Iris pigment epithelial cell (primary cell): ENCODE measurements at regions not wholly inside any gene's neighbourhood (a gene's known extent, or its start where the extent isn't known, plus 50 kb on each side); places are given as distances from the start of the nearest gene placed in this dataset.
"Not testable (repeated sequence)": the region's sequence is repeated elsewhere in the genome, so short reads cannot be mapped to it uniquely, and the experiment has no call there.

Source experiments
- DNase-seq: peaks from one replicate; pipeline ENCODE4 v3.0.0-alpha.2; 2011; ENCODE audit warnings: low read depth

DNA sequence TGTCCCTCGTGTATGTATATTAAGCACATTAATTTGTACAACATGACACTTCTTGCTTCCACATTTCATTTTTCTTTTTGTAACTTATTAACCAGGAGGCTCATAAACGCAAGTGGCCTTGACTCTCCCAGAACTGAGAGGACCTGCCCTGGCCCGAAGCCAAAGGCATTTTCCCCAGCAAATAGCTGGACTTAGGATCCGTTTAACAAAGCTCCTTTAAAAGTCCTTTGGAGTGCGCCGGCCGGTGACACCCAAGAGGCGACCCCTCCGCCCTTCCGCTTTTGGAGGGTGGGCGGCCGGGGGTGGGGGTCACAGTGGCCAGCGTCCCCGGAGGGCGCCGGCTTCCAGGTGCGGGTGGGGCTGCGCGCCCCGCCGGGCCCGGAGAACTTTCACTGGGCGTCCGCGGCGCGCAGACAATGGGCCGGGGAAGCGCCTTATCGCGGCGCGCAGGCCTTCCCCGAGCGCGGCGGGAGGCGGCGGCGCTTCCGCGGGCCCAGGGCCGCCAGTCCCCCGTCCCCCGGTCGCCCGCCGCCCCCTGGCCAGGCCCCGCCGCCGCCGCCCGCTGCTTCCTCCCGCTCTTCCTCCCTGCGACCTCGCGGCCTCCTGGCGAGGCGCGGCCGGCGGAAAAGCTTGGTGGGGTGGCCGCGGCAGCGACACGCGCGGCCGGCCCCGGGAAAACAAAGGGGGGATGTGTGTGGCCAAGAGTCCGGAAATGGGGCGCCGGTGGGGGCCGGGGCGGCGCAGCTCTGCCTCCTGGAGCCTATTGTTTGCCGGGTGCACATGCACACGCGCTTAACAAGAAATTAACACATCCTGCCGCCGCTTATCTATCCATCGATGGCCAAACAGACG is 613.4 kb downstream of the MCTP2 start:
- peak; percentile 17 for DNase-seq

DNA sequence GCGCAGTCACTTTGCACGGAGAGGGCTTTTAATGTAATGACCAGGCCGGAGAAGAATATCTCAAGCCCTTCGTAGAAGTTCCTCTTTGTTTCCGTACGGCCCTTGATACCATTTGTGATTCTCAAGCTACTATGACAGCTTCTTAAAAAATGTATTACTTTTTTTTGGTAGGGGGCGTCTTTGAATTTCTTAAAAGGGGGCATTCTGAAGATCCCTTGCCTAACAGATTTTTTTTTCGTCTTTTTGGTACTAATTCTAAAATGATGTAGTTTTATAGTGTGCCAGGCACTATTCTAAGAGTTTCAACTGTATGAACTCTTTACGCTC is 614.0 kb downstream of the MCTP2 start:
- DNase-seq, result no peak

DNA sequence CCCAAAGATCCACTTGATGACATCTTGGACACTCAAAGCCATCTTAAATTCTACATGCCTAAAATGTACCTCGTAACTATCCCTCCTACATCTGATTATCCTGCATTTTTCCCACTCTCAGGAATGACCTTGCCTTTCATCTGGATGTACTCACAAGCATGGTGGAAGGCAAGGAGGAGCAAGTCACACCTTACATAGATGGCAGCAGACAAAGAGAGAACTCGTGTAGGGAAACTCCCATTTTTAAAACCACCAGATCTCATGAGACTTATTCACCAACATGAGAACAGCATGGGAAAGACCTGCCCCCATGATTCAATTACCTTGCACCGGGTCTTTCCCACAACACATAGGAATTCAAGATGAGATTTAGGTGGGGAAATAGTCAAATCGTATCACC is 616.0 kb downstream of the MCTP2 start:
- no peak for DNase-seq

DNA sequence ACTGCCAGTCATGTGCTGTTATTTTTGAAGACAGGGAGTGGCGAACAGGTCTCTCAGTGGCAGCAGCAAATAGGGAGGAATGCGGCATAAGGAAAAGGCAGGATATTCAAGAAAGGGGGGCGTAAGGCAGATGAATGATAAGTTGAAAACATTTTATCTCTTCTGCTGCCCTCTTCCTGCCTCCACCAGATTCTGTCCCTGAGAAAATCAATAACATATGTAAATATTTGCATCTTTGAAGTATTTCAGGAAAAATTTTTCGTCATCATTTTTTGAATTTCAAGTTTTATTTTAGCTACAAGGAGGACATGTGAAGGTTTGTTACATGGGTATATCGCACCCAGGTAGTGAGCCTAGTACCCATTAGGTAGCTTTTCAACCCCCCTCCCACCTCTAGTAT is 616.7 kb downstream of the MCTP2 start:
- DNase-seq, result no peak

DNA sequence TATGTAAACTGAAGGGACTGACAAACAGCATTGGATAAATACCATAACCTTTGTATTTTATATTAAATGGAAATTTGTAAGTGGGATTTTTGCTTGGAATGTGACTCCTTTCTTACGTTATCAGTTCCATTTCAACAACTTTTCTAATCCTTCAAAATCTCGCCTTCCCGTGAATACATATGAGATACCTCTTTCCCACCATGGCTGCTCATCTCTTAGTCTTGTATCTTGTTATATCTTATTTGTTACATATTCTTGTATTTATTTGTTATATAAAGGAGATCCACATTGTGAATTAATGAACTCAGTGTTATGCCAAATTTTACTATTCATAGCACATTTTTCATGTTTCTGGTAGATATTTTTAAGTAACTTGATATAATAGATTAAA is 623.7 kb downstream of the MCTP2 start:
- DNase-seq, result no peak

DNA sequence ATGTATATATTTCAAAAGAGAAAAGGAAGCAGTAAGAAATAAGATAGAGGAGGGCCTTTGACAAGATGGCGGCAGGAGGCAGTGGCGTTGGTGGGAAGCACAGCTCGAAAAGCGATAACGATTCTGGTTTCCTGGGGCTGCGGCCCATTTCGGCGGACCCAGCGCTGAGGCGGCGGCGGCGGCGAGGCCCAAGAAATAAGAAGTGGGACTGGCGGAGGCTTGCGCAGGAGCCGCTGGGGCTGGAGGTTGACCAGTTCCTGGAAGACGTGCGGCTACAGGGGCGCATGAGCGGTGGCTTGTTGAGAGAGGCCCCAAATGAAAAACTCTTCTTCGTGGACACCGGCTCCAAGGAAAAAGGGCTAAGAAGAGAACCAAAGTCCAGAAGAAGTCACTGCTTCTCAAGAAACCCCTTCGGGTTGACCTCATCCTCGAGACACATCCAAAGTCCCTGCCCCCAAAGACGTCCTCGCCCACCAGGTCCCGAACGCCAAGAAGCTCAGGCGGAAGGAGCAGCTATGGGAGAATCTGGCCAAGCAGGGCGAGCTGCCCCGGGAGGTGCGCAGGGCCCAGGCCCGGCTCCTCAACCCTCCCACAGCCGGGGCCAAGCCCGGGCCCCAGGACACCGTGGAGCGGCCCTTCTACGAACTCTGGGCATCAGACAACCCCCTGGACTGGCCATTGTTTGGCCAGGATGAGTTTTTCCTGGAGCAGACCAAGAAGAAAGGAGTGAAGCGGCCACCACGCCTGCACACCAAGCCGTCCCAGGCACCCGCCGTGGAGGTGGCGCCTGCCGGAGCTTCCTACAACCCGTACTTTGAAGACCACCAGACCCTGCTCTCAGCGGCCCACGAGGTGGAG is 624.3 kb downstream of the MCTP2 start:
- DNase-seq, result no peak

DNA sequence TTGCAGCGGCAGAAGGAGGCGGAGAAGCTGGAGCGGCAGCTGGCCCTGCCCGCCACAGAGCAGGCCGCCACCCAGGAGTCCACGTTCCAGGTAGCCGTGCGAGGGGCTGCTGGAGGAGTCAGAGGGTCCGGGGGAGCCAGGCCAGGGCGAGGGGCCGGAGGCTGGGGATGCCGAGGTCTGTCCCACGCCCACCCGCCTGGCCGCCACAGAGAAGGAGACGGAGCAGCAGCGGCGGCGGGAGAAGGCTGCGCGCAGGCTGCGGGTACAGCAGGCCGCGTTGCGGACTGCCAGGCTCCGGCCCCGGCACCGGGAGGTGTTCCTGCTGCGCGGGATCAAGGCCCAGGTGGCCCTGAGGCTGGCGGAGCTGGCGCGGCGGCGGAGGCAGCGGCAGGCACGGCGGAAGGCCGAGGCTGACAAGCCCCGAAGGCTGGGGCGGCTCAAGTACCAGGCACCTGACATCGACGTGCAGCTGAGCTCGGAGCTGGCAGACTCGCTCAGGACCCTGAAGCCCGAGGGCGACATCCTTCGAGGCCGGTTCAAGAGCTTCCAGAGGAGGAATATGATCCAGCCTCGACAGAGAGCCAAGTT is 625.0 kb downstream of the MCTP2 start:
- no peak for DNase-seq

DNA sequence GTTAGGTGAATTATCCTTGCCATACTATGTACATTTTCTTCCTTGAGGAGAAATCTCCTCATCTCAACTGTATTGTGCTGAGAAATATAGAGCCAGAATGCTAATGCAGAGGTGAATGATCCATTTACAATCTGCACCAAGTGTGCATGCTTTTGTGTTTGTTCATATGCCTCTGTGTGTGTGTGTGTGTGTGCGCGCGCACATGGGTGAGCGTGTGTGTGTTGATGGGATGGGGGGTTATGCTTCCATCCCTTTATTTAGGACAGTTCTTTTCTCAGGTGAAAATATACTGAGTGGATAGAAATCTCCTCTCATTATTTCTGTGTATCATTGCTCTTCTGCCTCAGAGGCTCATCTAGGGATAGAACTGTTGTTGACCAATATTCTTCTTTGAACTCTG is 626.1 kb downstream of the MCTP2 start:
- no peak for DNase-seq

DNA sequence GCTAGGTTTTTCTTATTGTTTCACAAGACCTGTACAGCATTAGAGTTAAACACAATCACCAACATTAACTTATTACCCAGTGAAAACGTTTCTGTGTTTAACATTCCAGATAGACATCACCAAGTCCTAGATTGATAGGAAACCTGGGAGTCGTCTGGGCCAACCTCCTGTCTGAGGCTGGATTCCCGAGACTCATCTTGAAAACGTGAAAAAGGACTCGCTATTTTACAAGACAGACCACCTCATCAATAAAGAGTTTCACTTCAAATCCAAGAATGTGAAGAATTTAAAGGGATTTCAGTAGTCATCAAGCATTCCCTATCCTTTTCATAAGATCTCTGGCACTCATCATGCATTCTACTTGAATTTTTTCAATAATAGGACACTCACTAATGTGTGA is 626.6 kb downstream of the MCTP2 start:
- DNase-seq, result no peak

DNA sequence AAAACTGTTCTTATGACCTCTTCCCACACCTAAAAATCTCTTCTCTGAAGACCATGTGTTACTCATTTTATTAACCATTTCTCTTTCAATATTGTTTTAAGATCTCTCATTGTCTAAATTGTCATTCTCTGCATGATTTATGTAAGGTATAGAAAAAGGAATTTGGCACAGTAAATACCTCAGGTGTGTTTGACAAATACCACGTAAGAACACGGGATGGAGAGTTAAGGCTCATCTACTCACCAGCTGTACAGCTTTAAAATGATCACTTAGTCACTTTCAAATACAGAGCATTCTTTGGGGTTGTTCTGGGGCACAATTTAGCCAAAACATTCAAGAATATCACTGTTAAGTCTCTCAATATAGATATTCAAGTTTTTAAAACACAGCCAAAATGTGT is 627.1 kb downstream of the MCTP2 start:
- no peak for DNase-seq

DNA sequence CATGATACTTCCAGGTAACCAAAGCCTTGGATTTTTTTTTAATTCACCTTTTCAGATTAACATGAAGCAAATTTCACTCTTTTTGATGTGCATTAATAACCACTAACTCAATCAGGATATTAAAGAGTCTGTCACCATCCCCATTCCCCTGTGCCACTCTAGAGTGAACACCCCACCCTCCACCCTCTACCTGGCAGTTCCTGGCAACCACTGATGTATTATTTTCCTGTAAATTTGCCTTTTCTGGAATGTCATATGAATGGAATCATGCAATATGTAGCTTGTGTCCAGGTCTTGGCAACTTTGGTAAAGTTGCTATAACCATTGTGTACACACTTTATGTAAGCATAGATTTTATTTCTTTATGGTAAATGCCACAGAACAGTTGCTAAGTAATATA is 627.6 kb downstream of the MCTP2 start:
- DNase-seq, result no peak

DNA sequence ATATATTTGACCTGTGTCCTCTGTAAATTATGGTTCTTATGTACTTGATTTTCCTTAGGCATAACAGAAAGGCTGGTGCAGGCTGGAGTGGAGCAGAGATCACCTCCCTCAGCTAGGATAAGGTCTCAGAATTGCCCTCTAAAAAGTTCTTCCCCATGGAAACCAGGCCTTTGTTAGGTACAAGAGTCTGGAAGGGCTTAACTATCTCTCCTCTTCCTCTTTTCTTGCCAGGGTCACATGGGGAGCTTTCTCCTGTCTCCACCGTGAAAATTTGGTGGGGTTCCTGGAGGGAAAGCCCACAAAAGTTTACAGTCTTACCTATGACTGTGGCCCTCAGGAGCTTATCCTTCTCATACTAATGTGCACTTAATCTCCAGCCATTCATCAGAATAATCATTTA is 633.2 kb downstream of the MCTP2 start:
- DNase-seq, result no peak

DNA sequence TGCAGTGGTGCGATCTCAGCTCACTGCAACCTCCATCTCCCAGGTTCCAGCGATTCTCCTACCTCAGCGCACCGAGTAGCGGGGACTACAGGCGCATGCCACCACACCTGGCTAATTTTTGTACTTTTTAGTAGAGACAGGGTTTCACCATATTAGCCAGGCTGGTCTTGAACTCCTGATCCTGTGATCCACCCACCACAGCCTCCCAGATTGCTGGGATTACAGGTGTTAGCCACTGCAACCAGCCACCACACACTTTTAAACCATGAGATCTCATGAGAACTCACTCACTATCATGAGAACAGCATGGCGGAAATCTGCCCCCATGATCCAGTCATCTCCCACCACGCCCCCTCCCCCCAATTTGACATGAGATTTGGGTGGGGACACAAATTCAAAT is 636.9 kb downstream of the MCTP2 start:
- DNase-seq, result not testable (repeated sequence)

DNA sequence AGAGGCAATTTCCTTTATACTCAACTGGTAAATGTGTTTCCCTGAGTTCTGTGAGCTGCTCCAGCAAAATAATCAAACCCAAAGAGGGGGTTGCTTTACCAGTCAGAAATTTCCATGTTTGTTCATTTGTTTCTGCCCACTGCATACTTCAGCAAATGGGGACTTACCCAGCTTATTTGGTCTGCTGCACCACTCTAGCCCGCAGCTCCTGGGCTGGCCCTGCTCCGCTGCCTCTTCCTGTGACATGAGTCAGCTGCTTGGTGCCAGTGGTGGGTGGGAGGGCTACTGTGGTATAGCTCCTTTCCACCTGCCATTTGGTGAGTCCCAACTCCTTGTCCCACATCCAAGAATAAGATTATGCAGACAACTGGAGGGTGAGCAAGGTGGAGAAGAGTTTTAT is 644.2 kb downstream of the MCTP2 start:
- no peak for DNase-seq

DNA sequence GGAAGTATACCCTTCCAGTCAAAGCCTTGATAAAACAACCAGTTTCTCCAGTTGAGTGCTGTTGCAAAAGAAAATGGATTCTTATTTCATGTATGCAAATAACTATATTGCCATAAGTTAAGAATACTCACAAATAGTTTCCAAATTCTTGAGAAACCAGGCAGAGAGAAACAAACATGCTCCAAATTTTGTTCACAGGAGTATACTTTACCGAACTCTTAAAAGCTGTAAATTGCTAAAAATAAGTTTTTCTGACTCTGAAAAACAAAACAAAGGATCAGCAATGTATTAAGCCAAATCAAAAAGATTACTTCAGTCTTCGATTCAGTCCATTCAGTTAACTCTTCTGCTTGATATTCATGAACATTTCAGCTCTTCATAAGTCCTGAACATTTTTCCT is 646.5 kb downstream of the MCTP2 start:
- DNase-seq, result peak; percentile 1

DNA sequence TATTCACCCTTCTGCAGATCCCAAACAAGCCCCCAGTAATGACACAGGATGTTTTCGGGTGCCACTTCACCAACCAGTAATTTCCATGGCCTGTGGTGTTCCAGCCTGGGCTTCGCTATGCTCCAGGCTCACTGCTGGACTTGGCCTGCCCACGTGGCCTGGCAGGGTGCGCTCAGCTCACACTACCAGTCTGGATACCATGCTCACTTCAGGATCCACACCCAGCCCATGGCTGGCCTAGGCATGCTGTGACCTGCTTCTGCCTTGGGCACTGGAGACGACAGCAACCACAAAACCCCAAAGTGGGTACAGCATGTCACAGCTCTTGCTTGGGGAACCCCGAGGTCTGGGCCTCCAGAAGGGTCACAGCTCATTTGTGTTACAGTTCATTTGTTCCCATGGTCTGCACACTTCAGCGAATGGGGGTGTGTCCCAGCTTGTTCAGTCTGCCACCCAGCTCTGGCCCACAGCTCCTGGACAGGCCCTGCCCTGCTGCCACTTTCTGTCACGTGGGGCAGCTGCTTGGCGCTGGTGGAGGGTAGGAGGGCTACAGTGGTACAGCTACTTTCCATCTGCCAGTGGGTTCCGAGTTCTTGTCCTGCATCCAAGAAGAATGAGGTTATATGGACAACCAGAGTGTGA is 650.8 kb downstream of the MCTP2 start:
- no peak for DNase-seq

DNA sequence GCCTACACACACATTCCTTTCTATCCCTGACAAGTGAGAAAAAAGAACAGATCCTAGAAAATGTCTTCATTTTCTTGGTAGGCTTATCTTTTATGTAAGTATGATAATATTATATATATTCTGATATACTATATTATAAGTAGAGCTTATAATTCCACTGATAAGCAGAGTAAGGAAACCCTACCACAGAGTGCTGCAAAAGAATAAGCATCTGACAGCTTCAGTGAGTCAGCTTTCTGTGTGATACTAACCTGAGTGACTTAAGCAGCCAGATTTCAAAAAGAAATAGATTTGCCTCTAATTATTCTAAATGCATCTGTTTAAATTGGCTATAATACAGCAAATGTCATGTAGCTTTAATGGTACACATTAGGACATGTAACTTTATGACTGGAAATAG is 656.0 kb downstream of the MCTP2 start:
- DNase-seq, result peak; percentile 8

DNA sequence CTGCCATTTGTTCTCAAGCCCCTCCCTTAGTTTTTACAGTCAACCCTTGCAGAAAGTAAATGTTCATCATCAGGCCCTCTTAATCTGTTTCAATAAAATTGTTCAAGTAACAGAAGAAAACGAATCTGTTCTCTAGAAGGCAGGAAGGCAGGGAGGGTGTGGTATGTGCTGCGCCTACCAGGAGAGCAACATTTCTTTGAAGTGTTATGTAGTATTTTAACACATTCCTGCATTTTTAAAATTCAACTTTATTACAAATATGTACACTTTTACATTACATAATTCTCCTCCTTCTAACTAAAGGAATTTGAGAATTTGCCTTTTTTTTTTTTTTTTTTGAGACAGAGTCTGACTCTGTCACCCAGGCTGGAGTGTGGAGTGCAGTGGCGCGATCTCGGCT is 657.8 kb downstream of the MCTP2 start:
- DNase-seq, result no peak

DNA sequence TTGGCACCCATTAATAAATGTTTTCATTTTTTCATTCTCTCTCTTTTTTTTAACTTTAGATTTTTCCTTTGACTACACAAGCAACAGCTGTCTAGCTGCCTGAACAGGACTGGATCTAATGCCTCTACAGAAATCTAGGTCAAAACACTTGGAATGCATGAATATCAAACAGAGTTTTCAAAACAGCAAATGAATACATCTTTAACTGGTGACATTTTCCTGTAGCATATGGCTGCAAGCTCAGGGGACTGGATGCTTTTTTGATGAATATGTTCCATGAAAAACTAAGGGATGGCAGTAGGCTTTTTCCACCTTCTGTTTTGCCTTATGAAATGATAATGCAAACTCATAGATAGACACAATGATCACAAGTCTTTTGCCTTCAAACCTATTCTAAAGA is 661.7 kb downstream of the MCTP2 start:
- no peak for DNase-seq

DNA sequence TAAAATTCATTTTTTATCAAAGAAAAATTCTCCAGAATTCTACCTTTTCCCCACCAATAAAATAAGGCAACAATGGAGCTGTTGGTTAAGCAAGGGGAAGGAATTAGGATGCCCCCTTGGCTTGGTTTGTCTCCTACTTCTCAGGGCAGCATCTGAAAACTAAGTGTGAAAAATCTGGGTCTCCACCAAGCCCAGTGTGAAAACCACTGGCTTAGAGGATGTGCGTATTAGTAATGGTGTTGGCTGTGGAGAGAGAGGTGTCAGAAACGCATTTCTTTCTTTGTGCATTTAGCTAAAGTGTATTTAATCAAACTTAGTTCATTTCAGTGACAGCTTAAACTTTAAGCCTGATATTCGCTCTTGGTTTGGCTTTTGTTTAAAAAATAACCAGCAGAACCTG is 662.7 kb downstream of the MCTP2 start:
- DNase-seq, result no peak

DNA sequence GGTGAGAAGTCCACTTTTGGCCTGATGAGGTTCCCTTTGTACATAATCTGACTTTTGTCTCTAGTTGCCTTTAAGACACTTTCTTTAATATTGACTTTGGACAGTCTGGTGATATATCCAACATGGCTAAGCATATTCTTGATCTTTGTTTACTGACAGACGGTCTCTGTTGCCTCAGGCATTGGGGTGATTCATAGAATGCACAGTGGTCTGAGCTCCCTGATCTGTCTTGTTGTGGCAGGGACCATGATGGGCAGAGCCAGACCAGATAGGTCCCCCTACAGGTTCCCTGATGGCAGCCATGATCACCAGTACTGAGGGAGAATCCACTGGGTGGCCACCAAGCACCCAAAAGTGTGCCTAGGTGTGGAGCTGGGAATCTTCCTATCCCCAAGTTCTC is 678.1 kb downstream of the MCTP2 start:
- no peak for DNase-seq

DNA sequence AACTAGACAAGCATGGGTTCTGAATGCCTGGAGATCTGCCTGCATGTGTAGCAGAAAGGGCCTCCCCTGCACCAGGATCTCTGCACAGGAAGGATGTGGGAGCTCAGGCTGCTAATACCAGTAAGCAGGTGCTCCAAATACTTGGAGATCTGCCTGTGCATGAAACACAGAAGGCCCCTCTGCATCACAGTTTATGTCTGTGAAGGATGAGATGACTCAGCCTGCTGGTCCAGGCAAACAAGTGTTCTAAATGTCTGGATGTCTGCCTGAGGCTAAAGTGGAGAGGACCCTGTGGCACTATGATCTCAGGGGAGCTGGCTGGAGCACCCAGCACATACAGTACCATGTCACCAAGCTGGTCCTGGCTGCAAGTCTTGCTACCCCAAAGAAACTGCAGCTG is 678.8 kb downstream of the MCTP2 start:
- DNase-seq, result peak; percentile 25

DNA sequence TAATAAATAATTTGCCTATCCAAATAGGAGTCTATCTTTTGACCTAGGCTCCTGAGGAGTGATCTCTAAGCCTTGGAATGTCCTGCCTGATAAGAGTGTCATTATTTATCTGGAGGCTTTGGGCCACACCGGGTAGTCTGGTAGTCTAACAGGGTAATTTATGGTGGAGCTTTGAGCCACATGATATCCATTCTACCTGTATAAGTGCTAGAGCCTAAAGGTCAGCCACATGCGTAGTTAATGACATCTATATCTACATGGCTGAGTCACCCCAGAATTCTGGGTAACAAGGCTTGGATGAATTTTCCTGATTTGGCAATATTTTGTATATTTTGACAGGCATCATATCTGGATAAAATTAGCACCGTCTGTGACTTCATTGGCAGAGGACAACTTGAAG is 681.4 kb downstream of the MCTP2 start:
- no peak for DNase-seq
